ENCODE measurements at regions not wholly inside any gene's neighbourhood (a gene's known extent, or its start where the extent isn't known, plus 50 kb on each side); places are given as distances from the start of the nearest gene placed in this dataset.

- TF ChIP-seq CTCF (IDR thresholded peaks at IDR 0.05) (no peak), POLR2A (IDR thresholded peaks at IDR 0.05) (peak; percentile 30 to 41)
Observed at GRCh38 chr22:46035380-46035741, 58.4 kb upstream of the WNT7B start.
